AML-193 (cell line): ENCODE measurements at regions not wholly inside any gene's neighbourhood (a gene's known extent, or its start where the extent isn't known, plus 50 kb on each side); places are given as distances from the start of the nearest gene placed in this dataset.
A peak's percentile ranks its signal among the peaks of the same experiment; 100 is the strongest.

Experiments used
- DNase-seq, 2 experiments: peaks; one replicate each; lab custom pipeline; 2025; lab: John Stamatoyannopoulos, UW

DNA sequence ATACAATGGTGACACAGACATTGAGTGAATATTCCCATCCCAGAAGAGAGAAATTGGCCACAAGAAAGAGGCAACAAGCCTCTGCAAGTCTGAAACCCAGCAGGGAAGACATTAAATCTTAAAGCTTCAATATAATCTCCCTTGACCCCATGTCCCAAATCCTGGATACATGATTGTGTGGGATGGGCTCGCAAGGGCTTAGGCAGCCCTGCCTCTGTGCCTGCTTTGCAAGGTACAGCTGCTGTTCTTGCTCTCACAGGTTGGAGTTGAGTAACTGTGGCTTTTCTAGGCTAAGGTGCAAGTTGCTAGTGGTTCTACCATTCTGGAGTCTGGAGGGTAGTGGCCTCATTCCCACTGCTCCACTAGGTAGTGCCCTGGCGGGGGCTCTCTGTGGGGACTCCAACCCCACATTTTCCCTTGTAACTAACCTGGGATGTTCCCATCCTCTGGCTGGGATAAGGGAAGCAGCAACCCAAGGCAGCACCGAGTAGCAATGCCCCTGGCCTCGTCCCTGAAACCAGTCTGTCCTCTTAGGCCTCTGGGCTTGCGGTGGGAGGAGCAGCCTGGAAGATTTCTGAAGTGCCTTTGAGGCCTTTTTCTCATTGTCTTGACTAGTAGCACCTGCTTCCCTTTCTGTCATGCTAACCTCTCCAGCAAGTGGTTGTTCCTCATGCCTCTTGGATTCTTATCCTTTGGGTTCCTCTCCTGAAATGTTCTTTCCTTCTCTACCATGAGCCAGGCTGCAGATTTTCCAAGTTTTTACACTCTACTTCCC is 90.0 kb downstream of the FAM174B start:
- no peak for DNase-seq

DNA sequence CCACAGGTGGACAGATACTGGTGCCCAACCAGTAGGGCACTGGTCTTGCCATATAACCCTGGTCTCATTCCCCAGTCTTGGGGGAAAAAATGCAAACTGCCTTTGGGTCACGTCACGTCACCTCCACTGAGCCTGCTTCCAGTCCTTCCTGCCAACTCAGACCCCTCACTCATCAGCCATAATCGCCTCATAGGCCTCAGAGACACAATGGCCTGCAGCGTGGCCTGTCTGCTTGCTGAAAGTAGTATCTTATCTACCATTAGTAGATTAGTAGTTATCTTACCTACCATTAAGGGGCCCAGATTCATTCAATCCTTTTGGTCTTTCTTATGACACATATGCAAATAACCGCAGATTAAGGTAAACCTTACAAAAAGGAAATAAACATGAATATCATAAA is 93.8 kb downstream of the FAM174B start:
- DNase-seq: no peak

DNA sequence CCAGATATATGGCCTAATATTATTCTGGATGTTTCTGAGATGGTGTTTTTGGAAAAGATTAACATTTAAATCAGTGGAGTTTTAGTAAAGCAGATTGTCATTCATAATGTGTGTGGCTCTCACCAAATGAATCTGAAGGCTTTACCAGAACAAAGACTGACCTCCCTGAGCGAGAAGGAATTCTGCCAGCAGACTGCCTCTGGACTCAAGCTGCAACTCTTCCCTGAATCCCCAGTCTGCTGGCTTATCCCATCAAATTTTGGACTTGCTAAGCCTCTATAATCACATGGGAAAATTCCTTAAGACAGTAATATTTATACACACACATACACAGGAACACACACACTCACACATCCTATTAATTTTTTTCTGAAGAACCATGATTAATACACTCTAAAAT is 102.3 kb downstream of the FAM174B start:
- DNase-seq: no peak

DNA sequence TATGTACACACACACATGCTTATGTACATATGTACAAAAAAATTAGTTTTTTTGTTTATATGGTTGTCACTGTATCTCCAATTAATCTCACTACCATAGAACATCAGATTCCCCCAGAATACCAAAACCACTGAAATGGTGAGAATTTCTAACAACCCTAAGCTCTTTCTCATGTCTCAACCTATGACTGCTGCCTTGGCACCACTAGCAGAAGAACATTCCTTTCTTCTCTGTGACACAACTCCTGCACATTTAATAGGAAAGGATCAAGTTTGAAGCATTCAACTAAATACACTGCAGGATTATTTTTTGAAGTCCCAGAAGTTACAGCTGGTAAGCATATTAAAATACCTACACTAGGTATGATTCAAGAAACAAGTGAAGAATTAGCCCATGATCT is 109.6 kb downstream of the FAM174B start:
- no peak for DNase-seq

DNA sequence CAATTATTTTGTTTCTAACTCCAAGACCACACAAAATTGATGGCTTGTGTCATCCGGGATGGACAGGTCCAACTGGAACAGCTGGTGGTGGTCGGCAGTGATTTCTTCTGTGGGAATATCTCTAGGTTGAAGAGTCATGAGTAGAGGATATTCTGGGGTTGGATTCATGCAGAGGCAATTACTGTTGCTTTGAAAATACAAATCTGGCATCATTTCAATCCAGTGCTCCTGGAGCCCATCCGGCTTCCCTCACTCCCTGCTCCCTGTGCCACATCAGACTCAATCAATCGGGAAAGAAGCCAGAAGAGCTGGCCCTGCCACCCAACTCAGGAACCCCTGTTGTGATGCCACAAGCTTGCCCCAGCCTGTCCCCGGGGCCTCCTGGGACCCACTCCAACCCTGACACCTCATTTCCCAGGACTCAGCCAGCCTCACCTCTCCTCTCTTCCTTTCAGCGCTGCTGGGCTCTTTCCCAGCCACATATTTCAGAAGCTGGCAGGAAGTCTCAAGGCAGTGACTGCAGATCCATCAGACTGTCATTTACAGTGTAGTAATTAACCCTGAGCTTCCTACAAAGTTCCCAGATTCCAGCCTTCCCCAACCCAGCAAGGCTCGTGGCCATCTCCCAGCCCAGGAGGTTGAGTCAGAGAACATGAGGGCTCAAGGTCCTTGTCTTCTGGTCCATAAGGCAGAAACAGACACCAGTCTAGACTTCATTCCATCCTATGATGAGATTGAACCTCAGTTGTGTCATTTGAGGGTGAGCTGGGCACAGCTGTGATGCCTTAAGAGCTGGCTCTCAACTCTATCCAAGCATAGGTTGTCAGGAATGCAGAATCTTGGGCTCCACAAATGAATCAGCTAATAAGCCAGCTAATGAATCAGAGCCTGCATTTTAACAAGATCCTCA is 114.0 kb downstream of the FAM174B start:
- no peak for DNase-seq

DNA sequence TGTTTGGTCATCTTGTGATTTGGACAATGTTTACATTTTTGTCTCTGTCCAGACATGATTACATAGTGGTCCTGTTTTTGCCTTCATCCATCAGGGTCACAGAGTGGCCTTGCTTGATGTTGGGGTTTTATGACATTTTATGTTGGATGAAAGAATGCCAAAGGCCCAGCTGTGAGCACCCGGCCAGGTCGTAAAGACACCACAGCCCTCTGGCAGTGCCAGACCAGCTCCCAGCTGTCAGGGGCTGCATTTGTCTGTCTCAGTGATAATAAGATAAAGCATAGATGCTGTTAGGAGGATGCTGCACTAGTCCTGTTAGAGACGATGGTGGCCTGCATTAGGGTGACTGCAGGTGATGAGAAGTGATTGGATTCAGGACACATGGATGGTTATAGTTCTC is 117.5 kb downstream of the FAM174B start:
- no peak for DNase-seq

DNA sequence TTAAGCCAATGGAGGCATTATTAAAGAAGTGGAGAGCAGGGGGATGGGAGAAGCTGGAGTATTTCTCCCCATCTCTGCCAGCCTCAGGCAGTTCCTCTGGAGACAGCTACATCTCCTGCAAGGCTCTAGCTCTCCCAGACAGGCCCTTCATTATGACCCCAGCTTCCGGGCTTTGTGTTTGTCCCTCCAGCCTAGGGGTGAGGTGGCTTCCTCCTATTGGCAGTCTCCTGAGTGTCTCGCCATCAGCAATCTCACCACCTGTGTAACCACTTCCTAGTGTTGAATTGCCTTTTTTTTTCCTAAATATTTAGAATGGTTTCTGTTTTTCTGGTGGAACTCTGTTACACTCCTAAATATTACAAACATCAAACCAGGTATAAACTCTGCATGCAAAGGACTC is 122.3 kb downstream of the FAM174B start:
- no peak for DNase-seq

DNA sequence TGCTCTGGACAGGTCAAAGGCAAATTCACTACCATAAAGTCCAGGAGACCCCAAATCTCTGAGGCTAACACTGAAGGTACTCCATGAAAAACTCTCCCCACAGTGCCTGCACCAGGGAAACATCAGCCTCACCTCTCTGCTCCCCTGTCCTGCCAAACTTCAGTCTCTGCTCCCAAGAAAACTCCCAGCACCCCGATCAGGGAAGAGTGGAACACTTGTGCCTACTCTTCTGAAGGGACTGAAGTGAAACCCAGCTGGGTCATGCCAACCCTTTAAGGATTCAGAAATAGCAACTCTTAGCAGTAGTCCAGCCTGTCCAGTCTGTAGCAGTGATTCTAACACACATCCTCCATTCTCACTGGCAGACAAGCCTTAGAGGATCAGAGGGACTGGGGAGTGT is 124.2 kb downstream of the FAM174B start:
- DNase-seq: no peak

DNA sequence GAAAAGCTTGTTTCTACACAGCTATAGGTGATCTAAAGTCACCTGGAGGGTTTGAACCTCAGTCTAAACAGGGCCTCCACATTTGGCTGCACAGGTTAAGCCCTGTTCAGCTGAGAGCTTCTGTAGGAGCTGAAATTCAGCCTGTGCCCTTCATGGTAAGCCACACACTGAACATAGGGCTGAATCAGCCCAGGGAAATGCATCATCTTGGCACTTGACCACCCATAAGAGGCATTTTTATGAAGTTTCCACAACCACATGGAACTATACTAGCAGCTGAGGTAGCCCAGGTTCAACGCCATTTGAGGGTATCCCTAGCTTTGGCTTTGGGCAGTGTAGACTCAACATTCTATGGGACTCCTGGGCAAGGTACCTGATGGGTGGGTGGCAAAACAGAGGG is 126.8 kb downstream of the FAM174B start:
- DNase-seq: no peak

DNA sequence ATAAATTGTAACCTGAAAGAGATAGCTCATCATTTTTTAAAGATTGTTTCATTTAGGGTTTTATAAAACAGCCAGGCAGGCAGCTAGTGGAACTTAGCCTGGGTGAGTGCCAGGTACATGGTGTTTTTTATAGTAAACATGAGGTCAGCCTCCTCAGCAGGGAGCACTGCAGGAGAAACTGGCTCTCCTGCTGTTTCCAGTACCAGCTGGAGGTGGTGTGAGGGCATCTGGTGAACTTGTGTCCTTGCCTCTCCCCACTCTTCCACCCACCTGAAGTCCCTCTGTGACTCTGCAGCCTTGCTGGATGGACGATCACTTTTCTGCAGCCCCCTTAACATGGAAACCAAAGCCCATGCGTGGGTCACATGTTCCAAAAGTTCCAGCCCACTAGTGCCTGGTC is 128.4 kb downstream of the FAM174B start:
- DNase-seq: no peak

DNA sequence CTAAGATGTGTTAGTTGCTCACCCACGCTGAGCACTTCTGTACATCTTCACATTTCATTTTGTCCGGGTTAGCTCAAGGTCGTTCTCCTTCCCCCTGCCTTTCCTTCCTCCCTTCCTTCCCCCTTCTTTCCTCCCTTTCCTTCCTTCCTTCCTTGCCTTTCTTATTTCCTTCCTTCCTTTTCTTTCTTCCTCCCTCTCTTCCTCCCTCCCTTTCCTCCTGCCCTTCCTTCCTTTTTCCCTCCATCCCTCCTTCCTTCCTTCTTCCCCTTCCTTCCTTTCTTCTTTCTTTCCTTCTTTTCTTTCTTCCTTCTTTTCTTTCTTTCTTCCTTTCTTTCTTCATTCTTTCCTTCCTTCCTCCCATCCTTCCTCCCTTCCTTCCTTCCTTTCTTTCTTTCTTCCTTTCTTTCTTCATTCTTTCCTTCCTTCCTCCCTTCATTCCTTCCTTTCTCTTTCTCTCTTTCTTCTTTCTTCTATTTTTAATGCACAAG is 129.8 kb downstream of the FAM174B start:
- DNase-seq: no peak

DNA sequence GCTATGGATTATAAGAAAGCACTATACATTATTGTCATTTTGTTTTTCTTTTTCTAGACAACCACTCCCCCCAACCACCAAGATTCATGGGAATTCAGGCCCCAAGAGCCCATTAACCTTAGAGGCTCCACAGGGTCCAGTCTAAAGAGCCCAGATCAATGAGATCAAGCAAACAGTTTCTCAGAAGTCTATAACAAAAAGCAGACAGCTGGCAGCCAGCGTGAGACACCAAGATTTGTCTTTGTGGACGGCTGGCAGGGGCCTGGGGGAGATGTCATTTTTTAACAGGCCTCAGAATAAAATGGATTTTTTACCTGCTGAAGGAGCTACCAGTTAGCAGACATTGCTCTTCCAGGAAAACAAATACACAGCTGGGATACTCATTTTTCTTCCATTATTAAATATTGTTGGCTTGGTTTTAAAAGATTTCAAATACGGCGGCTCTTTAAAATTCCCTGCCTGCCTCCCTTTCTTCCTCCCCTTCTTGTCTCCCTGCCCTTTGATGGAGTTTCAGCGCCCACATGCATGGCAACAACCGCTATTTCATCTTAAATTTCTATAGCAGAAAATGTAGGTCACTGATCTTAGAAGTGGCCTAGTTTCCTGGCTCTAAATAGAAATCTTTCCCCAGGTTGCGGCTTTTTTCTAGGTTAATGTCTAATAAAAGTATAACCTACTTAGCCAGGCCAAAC is 130.6 kb downstream of the FAM174B start:
- no peak for DNase-seq

DNA sequence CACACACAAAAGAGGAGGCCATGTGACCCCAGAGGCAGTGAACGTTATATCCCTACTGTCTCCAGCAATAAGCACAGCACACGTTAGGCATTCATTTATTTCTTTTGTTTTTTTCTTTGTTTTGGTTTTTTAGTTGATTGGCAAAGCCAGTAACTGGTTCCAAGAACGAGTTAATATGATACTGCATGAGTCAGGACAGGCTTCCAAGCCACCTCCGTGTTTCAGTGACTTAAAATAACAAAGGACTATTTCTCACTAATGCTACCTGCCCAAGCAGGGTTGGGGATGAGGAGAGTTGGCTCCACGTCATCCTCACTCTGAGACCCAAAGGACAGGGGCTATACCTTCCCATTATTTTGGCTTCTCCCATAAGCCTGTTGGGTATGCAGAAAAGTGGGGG is 130.5 kb downstream of the ST8SIA2 start:
- DNase-seq: no peak

DNA sequence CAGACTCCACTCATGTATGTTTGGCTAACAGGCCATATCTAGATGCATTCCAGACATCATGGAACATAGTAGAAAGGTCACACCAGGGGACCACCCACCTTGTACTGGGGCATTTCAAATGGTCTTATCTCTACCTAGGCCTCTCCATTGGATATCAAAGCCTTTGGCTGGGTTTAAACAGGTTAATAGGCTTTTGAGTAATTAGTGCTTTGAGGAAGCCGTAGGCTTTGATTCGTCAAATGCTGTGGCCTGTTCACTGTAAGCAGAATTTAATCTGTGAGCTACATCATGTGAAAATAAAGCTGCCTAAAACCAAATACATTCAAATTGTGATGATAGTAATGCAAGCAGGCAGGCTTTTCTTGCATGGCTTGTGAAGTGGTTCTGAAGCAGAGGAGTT is 129.5 kb downstream of the ST8SIA2 start:
- DNase-seq: no peak

DNA sequence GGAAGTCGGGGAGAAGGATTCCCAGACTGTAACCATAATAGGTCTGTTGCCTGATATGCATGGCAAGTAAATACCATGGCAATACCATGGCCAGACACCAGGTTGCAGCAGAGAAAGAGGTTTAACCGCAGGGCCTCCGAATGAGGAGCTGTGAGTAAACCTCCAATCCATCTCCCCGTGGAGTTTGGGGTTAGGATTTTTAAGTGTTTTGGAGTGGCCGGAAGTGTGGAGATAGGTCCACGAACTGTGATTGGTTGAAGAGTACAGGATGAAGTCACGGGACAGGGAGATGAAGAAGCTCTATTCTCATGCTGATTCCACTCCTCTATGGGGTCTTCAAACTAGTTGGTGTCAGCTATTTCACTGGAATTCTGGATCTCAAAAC is 127.9 kb downstream of the ST8SIA2 start:
- peak; percentile 18 to 50 for DNase-seq

DNA sequence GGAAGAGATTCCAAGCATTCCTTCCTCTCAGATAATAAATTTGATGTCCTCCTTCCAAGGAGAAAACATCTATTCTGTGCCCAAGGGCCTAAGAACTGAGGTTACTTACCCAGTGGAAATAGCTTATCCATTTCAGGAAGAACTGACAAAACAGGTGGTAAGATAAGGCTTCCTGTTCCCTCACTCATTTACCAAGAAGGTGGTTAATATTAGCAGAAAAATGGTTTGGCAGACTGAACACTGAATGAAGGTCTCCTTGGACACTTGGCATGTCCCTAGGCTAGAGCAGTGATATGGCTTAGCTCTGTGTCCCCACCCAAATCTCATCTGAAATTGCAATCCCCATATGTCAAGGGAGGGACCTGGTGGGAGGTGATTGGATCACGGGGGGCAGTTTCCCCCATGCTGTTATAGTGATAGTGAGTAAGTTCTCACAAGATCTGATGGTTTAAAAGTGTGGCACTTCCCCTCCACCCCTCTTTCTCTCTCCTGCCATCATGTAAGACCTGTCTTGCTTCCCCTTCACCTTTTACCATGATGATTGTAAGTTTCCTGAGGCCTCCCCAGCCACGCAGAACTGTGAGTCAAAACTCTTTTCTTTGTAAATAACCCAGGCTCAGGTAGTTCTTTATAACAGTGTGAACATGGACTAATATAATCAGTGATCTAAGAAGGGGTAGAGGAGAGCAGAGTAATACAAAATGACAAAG is 127.4 kb downstream of the ST8SIA2 start:
- no peak for DNase-seq

DNA sequence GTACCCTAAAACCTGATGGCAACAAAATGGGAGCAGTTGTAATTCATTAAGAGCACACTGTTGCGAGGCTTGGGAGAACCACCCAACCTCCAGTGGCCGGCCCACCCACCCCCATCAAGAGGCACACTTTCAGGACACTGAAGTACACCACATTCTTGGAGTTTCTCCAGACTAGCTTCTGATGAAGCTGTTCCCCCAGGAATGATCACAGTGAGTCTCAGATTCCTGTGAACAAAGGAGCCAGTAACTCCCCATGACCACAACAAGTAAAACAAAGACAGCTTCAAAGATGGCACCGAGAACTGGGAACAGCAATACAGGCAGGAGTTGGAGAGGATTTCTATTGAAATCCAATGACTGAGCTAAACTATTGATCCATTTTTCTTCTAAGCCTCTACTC is 126.0 kb downstream of the ST8SIA2 start:
- no peak for DNase-seq
